HEK293 (cell line): ENCODE measurements at regions not wholly inside any gene's neighbourhood (a gene's known extent, or its start where the extent isn't known, plus 50 kb on each side); places are given as distances from the start of the nearest gene placed in this dataset.

Experiments used
- CTCF ChIA-PET: fragments of 350-600 bp; formaldehyde crosslinking; extraction: SDS; loops from one replicate; lab custom pipeline; 2021; ENCODE audit warnings: antibody characterized with exemption; lab: Yijun Ruan, JAX
- POLR2A ChIA-PET: fragments of 300-600 bp; formaldehyde crosslinking; extraction: SDS; loops from one replicate; lab custom pipeline; 2020; ENCODE audit warnings: antibody characterized with exemption, inconsistent platforms; lab: Yijun Ruan, JAX
- H3K27ac ChIP-seq: fragments of 200-500 bp; sonication (Bioruptor generic); 2 replicates; pipeline ENCODE4 v1.5.1; 2014; ENCODE audit warnings: low read depth, low read length, control low read depth, inconsistent platforms; ENCODE audit errors: extremely low read depth
- H3K36me3 ChIP-seq, 2 experiments: fragments of 200-500 bp in 1 of 2; sonication (Bioruptor generic) in 1 of 2; 1 replicate in 1 of 2; 2 replicates in 1 of 2; pipeline ENCODE4 v1.5.1; 2014 to 2017; ENCODE audit warnings: inconsistent platforms in 2 of 2, low read length in 2 of 2; ENCODE audit not compliant: control insufficient read depth in 2 of 2, insufficient read depth in 1 of 2
- H3K4me1 ChIP-seq: fragments of 200-500 bp; sonication (Bioruptor generic); 2 replicates; pipeline ENCODE4 v1.5.1; 2014; ENCODE audit warnings: mild to moderate bottlenecking, low read length, inconsistent platforms; ENCODE audit not compliant: control insufficient read depth, insufficient read depth
- H3K4me3 ChIP-seq: 2 replicates; pipeline ENCODE4 v1.5.1; 2011; ENCODE audit warnings: low read depth, mild to moderate bottlenecking, control low read depth, low read length, moderate library complexity
- H3K9me3 ChIP-seq: fragments of 200-500 bp; sonication (Bioruptor generic); 2 replicates; pipeline ENCODE4 v1.5.1; 2014; ENCODE audit warnings: low read depth, low read length, inconsistent platforms; ENCODE audit not compliant: control insufficient read depth, insufficient read depth
- ATF2 ChIP-seq: fragments of 450-650 bp; formaldehyde crosslinking; IDR thresholded peaks from 2 replicates; pipeline ENCODE4 v1.5.1; 2016; ENCODE audit warnings: missing biosample characterization, missing genetic modification characterization, low read depth
- BCL11A ChIP-seq: fragments of 450-650 bp; formaldehyde crosslinking; IDR thresholded peaks from 2 replicates; pipeline ENCODE4 v1.5.1; 2016; ENCODE audit warnings: low read depth, missing biosample characterization, missing genetic modification characterization
- BCL11B ChIP-seq: fragments of 450-650 bp; formaldehyde crosslinking; IDR thresholded peaks from 2 replicates; pipeline ENCODE4 v1.5.1; 2016; ENCODE audit warnings: low read depth, missing biosample characterization, missing genetic modification characterization
- GLIS1 ChIP-seq: fragments of 450-650 bp; formaldehyde crosslinking; IDR thresholded peaks from 2 replicates; pipeline ENCODE4 v1.5.1; 2016; ENCODE audit warnings: missing biosample characterization, missing genetic modification characterization
- HOXA7 ChIP-seq: sonication (generic); formaldehyde crosslinking; IDR thresholded peaks from 2 replicates; pipeline ENCODE4 v1.8.1; 2022; ENCODE audit warnings: missing genetic modification reagents, borderline replicate concordance
- MZF1 ChIP-seq: fragments of 450-650 bp; formaldehyde crosslinking; IDR thresholded peaks from 2 replicates; pipeline ENCODE4 v1.5.1; 2017; ENCODE audit warnings: missing biosample characterization, missing genetic modification characterization, borderline replicate concordance
- PBX3 ChIP-seq: sonication (generic); formaldehyde crosslinking; IDR thresholded peaks from 2 replicates; pipeline ENCODE4 v1.8.1; 2022; ENCODE audit warnings: mild to moderate bottlenecking, moderate library complexity, missing genetic modification reagents
- SCRT2 ChIP-seq: fragments of 450-650 bp; formaldehyde crosslinking; IDR thresholded peaks from 2 replicates; pipeline ENCODE4 v1.5.1; 2016; ENCODE audit warnings: missing biosample characterization, missing genetic modification characterization
- YY2 ChIP-seq: fragments of 450-650 bp; formaldehyde crosslinking; IDR thresholded peaks from 2 replicates; pipeline ENCODE4 v1.5.1; 2016; ENCODE audit warnings: missing biosample characterization, missing genetic modification characterization
- ZBTB26 ChIP-seq: fragments of 450-650 bp; formaldehyde crosslinking; optimal IDR thresholded peaks from 2 replicates; pipeline ENCODE3; 2016; ENCODE audit warnings: missing biosample characterization, mild to moderate bottlenecking, missing genetic modification characterization
- ZBTB48 ChIP-seq: fragments of 450-650 bp; formaldehyde crosslinking; IDR thresholded peaks from 2 replicates; pipeline ENCODE4 v1.5.1; 2016; ENCODE audit warnings: missing biosample characterization, missing genetic modification characterization
- ZFHX2 ChIP-seq: fragments of 450-650 bp; formaldehyde crosslinking; conservative IDR thresholded peaks from 2 replicates; pipeline ENCODE4 v1.5.1; 2016; ENCODE audit warnings: missing biosample characterization, missing genetic modification characterization
- ZIC2 ChIP-seq: fragments of 450-650 bp; formaldehyde crosslinking; IDR thresholded peaks from 2 replicates; pipeline ENCODE4 v1.5.1; 2016; ENCODE audit warnings: missing biosample characterization, missing genetic modification characterization
- ZNF112 ChIP-seq: fragments of 450-650 bp; formaldehyde crosslinking; IDR thresholded peaks from 2 replicates; pipeline ENCODE4 v1.5.0; 2017; ENCODE audit warnings: missing biosample characterization, missing genetic modification characterization
- ZNF169 ChIP-seq: fragments of 450-650 bp; formaldehyde crosslinking; IDR thresholded peaks from 2 replicates; pipeline ENCODE4 v1.5.1; 2016; ENCODE audit warnings: missing biosample characterization, missing genetic modification characterization
- ZNF19 ChIP-seq: fragments of 450-650 bp; formaldehyde crosslinking; IDR thresholded peaks from 2 replicates; pipeline ENCODE4; 2016; ENCODE audit warnings: missing biosample characterization, missing genetic modification characterization, low read depth
- ZNF211 ChIP-seq: fragments of 450-650 bp; formaldehyde crosslinking; IDR thresholded peaks from 2 replicates; pipeline ENCODE4 v1.5.1; 2016; ENCODE audit warnings: low read depth, missing biosample characterization, missing genetic modification characterization
- ZNF266 ChIP-seq: fragments of 450-650 bp; formaldehyde crosslinking; IDR thresholded peaks from 2 replicates; pipeline ENCODE4 v1.5.1; 2016; ENCODE audit warnings: missing biosample characterization, missing genetic modification characterization, low read depth
- ZNF394 ChIP-seq: fragments of 450-650 bp; formaldehyde crosslinking; IDR thresholded peaks from 2 replicates; pipeline ENCODE4 v1.5.1; 2016; ENCODE audit warnings: missing biosample characterization, missing genetic modification characterization, mild to moderate bottlenecking, moderate library complexity, borderline replicate concordance
- ZNF398 ChIP-seq: fragments of 450-650 bp; formaldehyde crosslinking; IDR thresholded peaks from 2 replicates; pipeline ENCODE4 v1.5.1; 2017; ENCODE audit warnings: missing biosample characterization, missing genetic modification characterization
- ZNF704 ChIP-seq: fragments of 450-650 bp; formaldehyde crosslinking; IDR thresholded peaks from 2 replicates; pipeline ENCODE4 v1.5.1; 2016; ENCODE audit warnings: missing biosample characterization, missing genetic modification characterization
- ZNF768 ChIP-seq: fragments of 450-650 bp; formaldehyde crosslinking; IDR thresholded peaks from 2 replicates; pipeline ENCODE4 v1.5.1; 2018; ENCODE audit warnings: missing biosample characterization, mild to moderate bottlenecking, missing genetic modification characterization
- ZNF776 ChIP-seq: fragments of 450-650 bp; formaldehyde crosslinking; IDR thresholded peaks from 2 replicates; pipeline ENCODE4 v1.5.0; 2017; ENCODE audit warnings: missing biosample characterization, missing genetic modification characterization, borderline replicate concordance

DNA sequence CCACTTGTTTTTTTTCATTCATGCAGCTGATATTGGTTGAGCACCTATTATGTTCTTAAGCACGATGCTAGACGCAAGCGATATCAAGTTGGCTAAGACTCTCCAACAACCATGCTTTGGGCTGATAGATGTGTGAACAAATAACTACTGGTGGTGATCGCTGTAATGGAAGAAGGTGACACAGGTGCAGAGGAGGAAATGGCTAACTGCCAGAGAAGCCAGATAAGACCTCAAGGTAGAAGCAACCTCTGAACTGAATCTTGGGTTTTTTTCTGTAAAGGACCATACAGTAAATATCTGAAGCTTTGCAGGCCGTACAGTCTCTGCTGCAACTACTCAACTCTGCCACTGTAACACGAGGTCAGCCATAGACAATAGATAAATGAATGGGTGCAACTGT, 97.9 kb downstream of the C17orf67 start (continued):
- TF ChIP-seq ZNF398 (tag by site-specific recombination) (no peak), PBX3 (CRISPR knock-in tag) (no peak), ZNF19 (tag by site-specific recombination) (no peak), ZNF112 (tag by site-specific recombination) (no peak), ZNF169 (no peak)

- Histone ChIP-seq H3K36me3 (no peaks in the 10 kb centered on the region), H3K4me3 (no peak overlapping the region), H3K9me3 (no peaks in the 10 kb centered on the region), H3K4me1 (no peaks in the 10 kb centered on the region), H3K27ac (no peak overlapping the region)
- CTCF ChIA-PET, result interaction anchor here (0.6 to 1.1 kb wide), 5 partner anchors 22 to 1221 kb away, joined by 3 to 4 read pairs (median 3); no protein-coding TSS in a partner anchor
- TF ChIP-seq HOXA7 (CRISPR knock-in tag) (no peak), ZNF112 (tag by site-specific recombination) (no peak), ZIC2 (tag by site-specific recombination) (peak; percentile 79), ZFHX2 (tag by site-specific recombination) (peak; percentile 68), ZNF266 (tag by site-specific recombination) (no peak), ATF2 (tag by site-specific recombination) (no peak), ZBTB48 (tag by site-specific recombination) (no peak)
- POLR2A ChIA-PET, result no interaction called here
Measured at GRCh38 chr17:56737421-56738161, 96.1 kb downstream of the C17orf67 start.

- Histone ChIP-seq H3K4me3 (no peak overlapping the region), H3K27ac (no peak overlapping the region), H3K36me3 (no peaks in the 10 kb centered on the region), H3K4me1 (no peaks in the 10 kb centered on the region), H3K9me3 (no peaks in the 10 kb centered on the region)
- 0 out of 2 replicates have a peak, but pooled peaks have one; percentile 23 for TF ChIP-seq SCRT2 (tag by site-specific recombination)
- no peak for TF ChIP-seq YY2 (tag by site-specific recombination)
- POLR2A ChIA-PET, result no interaction called here
- CTCF ChIA-PET, result no interaction called here
Measured at GRCh38 chr17:56739376-56739775, 94.3 kb downstream of the C17orf67 start.

DNA sequence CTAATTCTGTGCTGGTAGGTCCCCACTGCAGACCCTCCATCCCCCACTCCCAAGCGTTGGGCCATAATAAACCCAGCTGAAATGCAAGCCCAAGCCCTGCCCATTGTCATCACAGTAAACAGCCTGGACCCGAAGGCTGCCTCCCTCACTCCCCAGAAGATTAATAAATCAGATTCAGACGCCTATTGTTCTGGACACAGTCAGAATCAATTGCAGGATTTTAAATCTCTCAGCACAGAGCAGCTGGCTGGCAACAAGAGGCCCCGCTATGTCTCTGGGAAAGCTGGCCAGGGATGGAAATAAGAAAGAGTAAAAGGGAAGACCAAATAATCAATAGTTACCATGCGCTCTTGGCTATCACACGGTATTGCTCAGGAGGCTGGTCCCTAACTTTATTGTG, 93.9 kb downstream of the C17orf67 start:
- ChIA-PET POLR2A (no interaction called here), CTCF (no interaction called here)
- H3K9me3 ChIP-seq, result no peaks in the 10 kb centered on the region
- no peaks in the 10 kb centered on the region for H3K4me1 ChIP-seq
- H3K4me3 ChIP-seq, result no peak overlapping the region
- H3K36me3 ChIP-seq, result no peaks in the 10 kb centered on the region
- no peak overlapping the region for H3K27ac ChIP-seq
- TF ChIP-seq ZNF394, result no peak
- no peak for TF ChIP-seq ZBTB26 (tag by site-specific recombination)
- TF ChIP-seq BCL11B (tag by site-specific recombination), result no peak
- TF ChIP-seq GLIS1 (tag by site-specific recombination), result no peak
- TF ChIP-seq ZNF776, result no peak
- no peak for TF ChIP-seq BCL11A (tag by site-specific recombination)
- TF ChIP-seq ZNF768 (tag by site-specific recombination), result no peak
- TF ChIP-seq MZF1 (tag by site-specific recombination), result no peak
- no peak for TF ChIP-seq ZNF704
- TF ChIP-seq ZNF211 (tag by site-specific recombination), result no peak
